Endothelial cell of umbilical vein (primary cell): ENCODE measurements at regions not wholly inside any gene's neighbourhood (a gene's known extent, or its start where the extent isn't known, plus 50 kb on each side); places are given as distances from the start of the nearest gene placed in this dataset.

Experiments used
- BruUV-seq: library from RNA; stranded (reverse); fragments of 400-500 nt; replicated peaks from 2 replicates; lab custom pipeline; 2021; lab: Mats Ljungman, UMichigan
- CTCF ChIA-PET: fragments of 300-600, 350-600 bp; sonication (Branson Sonifier 250); formaldehyde crosslinking; loops from one replicate; lab custom pipeline; 2021; ENCODE audit warnings: antibody characterized with exemption, inconsistent platforms; lab: Charles Lee
- POLR2A ChIA-PET: fragments of 300-600, 350-600 bp; sonication (Branson Sonifier 250); formaldehyde crosslinking; loops from one replicate; lab custom pipeline; 2021; ENCODE audit warnings: antibody characterized with exemption, inconsistent platforms; lab: Charles Lee
- DNase-seq: peaks from one replicate; pipeline ENCODE4 v3.0.0-alpha.2; 2011; ENCODE audit warnings: low read depth, low spot score
- FAIRE-seq: peaks from 2 replicates; lab custom pipeline; 2011; peaks lifted over from hg19 to GRCh38; lab: Jason Lieb, UNC
- H2AFZ ChIP-seq: 2 replicates; pipeline ENCODE4 v1.6.0; 2012; ENCODE audit warnings: low read depth, low read length, control low read depth, inconsistent platforms
- H3K27ac ChIP-seq: 2 replicates; pipeline ENCODE4 v1.5.1; 2011; ENCODE audit warnings: low read depth, mild to moderate bottlenecking, control low read depth, low read length, moderate library complexity; ENCODE audit not compliant: insufficient read depth
- H3K27me3 ChIP-seq, 2 experiments: 2 replicates each; pipeline versions ENCODE4 v1.6.0 to v1.6.1; 2011; ENCODE audit warnings: low read length in 2 of 2, mixed read lengths in 1 of 2; ENCODE audit not compliant: control insufficient read depth in 2 of 2, insufficient read depth in 2 of 2
- H3K36me3 ChIP-seq, 2 experiments: 2 replicates in 1 of 2; 3 replicates in 1 of 2; pipeline ENCODE4 v1.5.1; 2011; ENCODE audit warnings: low read length in 2 of 2, mild to moderate bottlenecking in 1 of 2, moderate library complexity in 1 of 2; ENCODE audit not compliant: control insufficient read depth in 2 of 2, insufficient read depth in 2 of 2; ENCODE audit errors: extremely low read depth in 1 of 2
- H3K4me1 ChIP-seq: 3 replicates; pipeline ENCODE4 v1.5.1; 2011; ENCODE audit warnings: mild to moderate bottlenecking, low read length; ENCODE audit not compliant: control insufficient read depth, insufficient read depth; ENCODE audit errors: extremely low read depth
- H3K4me2 ChIP-seq: 2 replicates; pipeline ENCODE4 v1.6.1; 2011; ENCODE audit warnings: low read length, control low read depth, mixed read lengths; ENCODE audit not compliant: insufficient read depth
- H3K4me3 ChIP-seq, 3 experiments: fragments of 200-600 bp in 1 of 3; sonication (generic), shearing (Covaris generic) in 1 of 3; replicated peaks in 1 of 3; 2 replicates each; pipeline ENCODE4 v1.5.1; 2011 to 2016; ENCODE audit warnings: control low read depth in 3 of 3, low read length in 3 of 3, mild to moderate bottlenecking in 2 of 3, inconsistent platforms in 1 of 3, low read depth in 1 of 3, moderate library complexity in 1 of 3; ENCODE audit not compliant: insufficient read depth in 1 of 3
- H3K79me2 ChIP-seq: 2 replicates; pipeline ENCODE4 v1.6.0; 2012; ENCODE audit warnings: low read length, inconsistent platforms; ENCODE audit not compliant: control insufficient read depth, insufficient read depth
- H3K9ac ChIP-seq: replicated peaks from 2 replicates; pipeline ENCODE3; 2011; ENCODE audit warnings: low read length, control low read depth; ENCODE audit not compliant: insufficient read depth; ENCODE audit errors: extremely low read depth
- H3K9me1 ChIP-seq: replicated peaks from 3 replicates; pipeline ENCODE4 v1.6.0; 2011; ENCODE audit warnings: mild to moderate bottlenecking, low read length; ENCODE audit not compliant: control insufficient read depth, insufficient read depth; ENCODE audit errors: extremely low read depth
- H3K9me3 ChIP-seq: replicated peaks from 2 replicates; pipeline ENCODE4 v1.5.1; 2012; ENCODE audit warnings: low read length, inconsistent platforms; ENCODE audit not compliant: control insufficient read depth, insufficient read depth
- H4K20me1 ChIP-seq: replicated peaks from 2 replicates; pipeline ENCODE3; 2011; ENCODE audit warnings: mild to moderate bottlenecking, low read length; ENCODE audit not compliant: control insufficient read depth, insufficient read depth; ENCODE audit errors: extremely low read depth
- CTCF ChIP-seq, 2 donors: IDR thresholded peaks; 1 replicate in 1 of 2; 2 replicates in 1 of 2; pipeline ENCODE4 v1.5.1; 2011; ENCODE audit warnings: low read length in 2 of 2, mild to moderate bottlenecking in 2 of 2, moderate library complexity in 2 of 2, control low read depth in 1 of 2, inconsistent platforms in 1 of 2, low read depth in 1 of 2; ENCODE audit not compliant: insufficient read depth in 1 of 2; ENCODE audit errors: extremely low read depth in 1 of 2
- EZH2 ChIP-seq: IDR thresholded peaks from 2 replicates; pipeline ENCODE4 v1.6.1; 2012; ENCODE audit warnings: borderline replicate concordance, low read depth, mild to moderate bottlenecking, moderate library complexity, low read length, inconsistent platforms; ENCODE audit not compliant: severe bottlenecking
- FOS ChIP-seq: IDR thresholded peaks from 2 replicates; pipeline ENCODE4 v1.6.1; 2011; ENCODE audit warnings: mild to moderate bottlenecking, low read length, moderate library complexity, borderline replicate concordance; ENCODE audit not compliant: insufficient read depth
- dilution Hi-C: fragments of 300-500 bp; cut with MboI; formaldehyde crosslinking; loops from one replicate; pipeline ENCODE4 v1.15.0; 2019; ENCODE audit warnings: low sequenced_read_pairs; ENCODE audit not compliant: extremely low pct_ligation_motif_present
- intact Hi-C: fragments of 100-400 bp; cut with micrococcal nuclease; formaldehyde crosslinking; loops from one replicate; pipeline ENCODE4 v1.10.0; 2022

- no peaks in the 10 kb centered on the region for H3K4me1 ChIP-seq
- dilution Hi-C loops (no loop called here), intact Hi-C loops (loop anchor here (5.0 kb wide), 1 partner anchor 242 kb away; no protein-coding TSS in a partner anchor)
- no peak overlapping the region for H3K4me2 ChIP-seq
- H3K79me2 ChIP-seq = no peaks in the 10 kb centered on the region
- no peaks in the 10 kb centered on the region for H4K20me1 ChIP-seq
- FAIRE-seq = peak; percentile 26
- H2AFZ ChIP-seq = no peak overlapping the region
- peaks cover 0 to 11% of the 10 kb centered on the region in 2 experiments for H3K27me3 ChIP-seq
- CTCF ChIA-PET = interaction anchor here (0.8 to 2.4 kb wide), 12 partner anchors 11 to 1286 kb away, joined by 3 to 24 read pairs (median 4); no protein-coding TSS in a partner anchor
- H3K9me3 ChIP-seq = no peaks in the 10 kb centered on the region
- POLR2A ChIA-PET = no interaction called here
- no peak overlapping the region for H3K9ac ChIP-seq
- H3K4me3 ChIP-seq = no peak overlapping the region
- peak; percentile 57 for DNase-seq
- H3K36me3 ChIP-seq = no peaks in the 10 kb centered on the region
- peak; percentile 8 to 18 for TF ChIP-seq CTCF (IDR thresholded peaks at IDR 0.05; ENCODE audit: extremely low read depth in 1 of 2, insufficient read depth in 1 of 2, low read depth in 1 of 2, low read length in 2 of 2)
- TF ChIP-seq EZH2 = no peak
- BruUV-seq = no TSS peak
- H3K9me1 ChIP-seq = no peaks in the 10 kb centered on the region
- H3K27ac ChIP-seq = no peak overlapping the region
Observed at GRCh38 chr18:5600378-5601071, 56.7 kb upstream of the EPB41L3 start.

GRCh38 chr18:5596585-5596984 lies 52.8 kb upstream of the EPB41L3 start:
- H3K27ac ChIP-seq = no peak overlapping the region
- no peak for DNase-seq
- no peaks in the 10 kb centered on the region for H3K4me1 ChIP-seq
- no peak for TF ChIP-seq FOS
- no peaks in the 10 kb centered on the region for H3K9me3 ChIP-seq
- ChIA-PET CTCF (no interaction called here), POLR2A (no interaction called here)
- no peaks in the 10 kb centered on the region for H4K20me1 ChIP-seq
- H3K9ac ChIP-seq = no peak overlapping the region
- H3K4me2 ChIP-seq = no peak overlapping the region
- H3K4me3 ChIP-seq = no peak overlapping the region
- no peaks in the 10 kb centered on the region for H3K9me1 ChIP-seq
- no peaks in the 10 kb centered on the region for H3K36me3 ChIP-seq
- dilution Hi-C loops (no loop called here), intact Hi-C loops (no loop called here)
- no peak overlapping the region for H2AFZ ChIP-seq
- FAIRE-seq = no peak
- H3K27me3 ChIP-seq = peaks cover 0 to 5% of the 10 kb centered on the region in 2 experiments
- no peaks in the 10 kb centered on the region for H3K79me2 ChIP-seq
- no TSS peak for BruUV-seq
